ENCODE measurements at regions not wholly inside any gene's neighbourhood (a gene's known extent, or its start where the extent isn't known, plus 50 kb on each side); places are given as distances from the start of the nearest gene placed in this dataset.
"Not testable (repeated sequence)": the region's sequence is repeated elsewhere in the genome, so short reads cannot be mapped to it uniquely, and the experiment has no call there.

DNA sequence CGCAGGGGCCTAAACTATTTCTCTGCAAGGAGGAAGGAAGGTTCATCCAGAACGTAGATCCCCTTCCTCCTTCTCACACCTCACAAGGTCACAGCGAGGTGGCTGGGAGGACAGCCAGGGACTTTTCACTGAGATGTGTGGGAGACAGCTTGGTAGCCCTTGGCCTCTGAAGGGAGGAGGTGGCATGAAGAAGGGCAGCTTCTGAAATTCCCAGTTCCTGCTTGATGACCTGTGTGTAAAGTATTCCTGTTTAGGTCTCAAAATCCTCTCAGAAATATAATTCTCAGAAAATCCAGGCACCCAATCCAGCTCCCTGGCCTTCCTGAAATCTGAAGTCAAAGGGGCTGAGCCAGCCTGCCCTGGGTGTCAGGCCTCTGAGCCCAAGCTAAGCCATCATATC is 84.9 kb upstream of the ALDH3B2 start:
- not testable (repeated sequence) for DNase-seq (ENCODE audit: extremely low read depth, low read depth)

- DNase-seq (ENCODE audit: extremely low read depth, low read depth) = not testable (repeated sequence)
Observed at GRCh38 chr11:67758467-67758866, 84.0 kb upstream of the ALDH3B2 start.

GRCh38 chr11:67758009-67758408 is 83.6 kb upstream of the ALDH3B2 start:
- DNase-seq (ENCODE audit: extremely low read depth, low read depth) = not testable (repeated sequence)

GRCh38 chr11:67753820-67754219 is 79.4 kb upstream of the ALDH3B2 start:
- DNase-seq (ENCODE audit: extremely low read depth, low read depth) = not testable (repeated sequence)

GRCh38 chr11:67745181-67745726 is 70.8 kb upstream of the ALDH3B2 start:
- no peak for TF ChIP-seq CTCF (IDR thresholded peaks at IDR 0.05; ENCODE audit: low read depth, low read length)
- DNase-seq (ENCODE audit: extremely low read depth, low read depth) = no peak

- DNase-seq (ENCODE audit: extremely low read depth, low read depth) = not testable (repeated sequence)
Observed at GRCh38 chr11:67744231-67744630, 69.8 kb upstream of the ALDH3B2 start.

DNA sequence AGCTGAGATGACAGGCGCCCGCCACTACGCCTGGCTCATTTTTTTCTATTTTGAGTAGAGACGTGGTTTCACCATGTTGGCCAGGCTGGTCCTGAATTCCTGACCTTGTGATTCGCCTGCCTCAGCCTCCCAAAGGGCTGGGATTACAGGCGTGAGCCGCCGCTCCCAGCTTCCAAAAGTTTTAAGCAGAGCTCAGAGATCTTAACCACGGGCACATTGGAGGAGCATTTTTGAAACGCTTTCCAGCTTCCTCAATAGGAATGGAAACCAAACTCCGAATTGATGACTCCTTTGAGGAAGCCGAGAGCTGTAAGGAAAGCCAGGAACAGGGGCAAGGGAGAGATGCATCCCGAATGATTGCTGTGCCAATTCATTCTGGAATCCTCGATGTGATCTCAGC is 63.8 kb upstream of the ALDH3B2 start:
- not testable (repeated sequence) for DNase-seq (ENCODE audit: extremely low read depth, low read depth)

GRCh38 chr11:67737562-67738080 is 63.2 kb upstream of the ALDH3B2 start:
- DNase-seq (ENCODE audit: extremely low read depth, low read depth) = not testable (repeated sequence)

- TF ChIP-seq CTCF (IDR thresholded peaks at IDR 0.05; ENCODE audit: low read depth, low read length) = no peak; the same call in 1 of the 2 replicates
- no peak for DNase-seq (ENCODE audit: extremely low read depth, low read depth)
Observed at GRCh38 chr11:67732045-67732787, 57.8 kb upstream of the ALDH3B2 start.

- no peak for DNase-seq (ENCODE audit: extremely low read depth, low read depth)
Observed at GRCh38 chr11:67731583-67731982, 57.2 kb upstream of the ALDH3B2 start.

GRCh38 chr11:67728163-67728571 is 53.7 kb upstream of the ALDH3B2 start:
- DNase-seq (ENCODE audit: extremely low read depth, low read depth) = not testable (repeated sequence)

More at GRCh38 chr11:67731583-67731982, 57.2 kb upstream of the ALDH3B2 start:
- no peak for TF ChIP-seq CTCF (IDR thresholded peaks at IDR 0.05; ENCODE audit: low read depth, low read length)

DNA sequence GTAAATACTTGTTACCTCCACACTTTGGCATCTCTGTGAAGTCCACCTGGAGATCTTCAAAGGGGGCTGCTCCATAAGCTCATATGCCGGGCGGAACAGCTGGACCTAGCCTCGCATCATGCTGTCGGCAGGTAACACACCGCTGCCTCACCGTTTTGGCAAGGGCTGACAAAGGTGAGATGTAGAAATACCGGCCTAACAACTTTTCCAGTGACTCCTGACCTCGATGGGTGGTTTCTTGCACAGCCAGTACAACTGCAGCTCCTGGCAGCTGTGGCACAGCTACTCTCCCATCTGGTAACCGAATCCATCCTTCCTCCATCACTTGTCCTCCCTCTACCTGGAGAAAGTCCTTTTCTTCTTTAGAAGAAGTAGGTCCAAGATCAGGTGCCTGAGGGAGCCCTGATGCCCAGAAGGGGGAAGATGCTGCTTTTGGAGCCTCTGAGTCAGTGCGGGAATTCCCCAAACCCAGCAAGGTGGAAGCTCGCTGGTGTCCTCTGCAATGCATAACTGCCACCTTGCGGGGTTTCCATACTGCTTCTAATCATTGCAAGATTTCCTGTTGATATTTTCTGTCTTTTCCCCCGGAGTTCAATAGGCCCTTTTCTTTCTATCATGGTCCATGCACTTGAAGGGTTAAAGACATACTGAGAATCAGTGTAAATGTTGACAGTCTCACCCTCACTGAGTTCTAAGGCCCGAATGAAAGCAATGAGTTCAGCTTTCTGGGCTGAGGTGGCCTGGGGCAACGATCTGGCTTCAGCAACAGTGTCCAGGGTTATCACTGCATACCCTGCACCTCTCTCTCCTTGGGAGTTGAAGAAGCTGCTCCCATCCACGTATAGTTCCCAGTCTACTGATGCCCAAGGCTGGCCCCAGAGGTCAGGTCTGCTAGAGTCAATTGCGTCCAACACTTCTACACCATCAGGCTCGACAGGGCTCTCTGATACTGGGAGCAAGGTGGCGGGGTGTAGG is 52.9 kb upstream of the ALDH3B2 start:
- not testable (repeated sequence) for DNase-seq (ENCODE audit: extremely low read depth, low read depth)
